ENCODE measurements at regions not wholly inside any gene's neighbourhood (a gene's known extent, or its start where the extent isn't known, plus 50 kb on each side); places are given as distances from the start of the nearest gene placed in this dataset.
"Not testable (repeated sequence)": the region's sequence is repeated elsewhere in the genome, so short reads cannot be mapped to it uniquely, and the experiment has no call there.

- DNase-seq (ENCODE audit: low spot score in 2 of 2): no peak
- Histone ChIP-seq H3K27ac (no peak overlapping the region), H3K27me3 (no peaks in the 10 kb centered on the region), H3K4me3 (no peak overlapping the region), H3K4me1 (no peaks in the 10 kb centered on the region), H3K9me3 (no peaks in the 10 kb centered on the region), H3K36me3 (no peaks in the 10 kb centered on the region)
- intact Hi-C loops (cut with DNase I; ENCODE audit: low total_unique reads): no loop called here
- TF ChIP-seq, protein P1, sequence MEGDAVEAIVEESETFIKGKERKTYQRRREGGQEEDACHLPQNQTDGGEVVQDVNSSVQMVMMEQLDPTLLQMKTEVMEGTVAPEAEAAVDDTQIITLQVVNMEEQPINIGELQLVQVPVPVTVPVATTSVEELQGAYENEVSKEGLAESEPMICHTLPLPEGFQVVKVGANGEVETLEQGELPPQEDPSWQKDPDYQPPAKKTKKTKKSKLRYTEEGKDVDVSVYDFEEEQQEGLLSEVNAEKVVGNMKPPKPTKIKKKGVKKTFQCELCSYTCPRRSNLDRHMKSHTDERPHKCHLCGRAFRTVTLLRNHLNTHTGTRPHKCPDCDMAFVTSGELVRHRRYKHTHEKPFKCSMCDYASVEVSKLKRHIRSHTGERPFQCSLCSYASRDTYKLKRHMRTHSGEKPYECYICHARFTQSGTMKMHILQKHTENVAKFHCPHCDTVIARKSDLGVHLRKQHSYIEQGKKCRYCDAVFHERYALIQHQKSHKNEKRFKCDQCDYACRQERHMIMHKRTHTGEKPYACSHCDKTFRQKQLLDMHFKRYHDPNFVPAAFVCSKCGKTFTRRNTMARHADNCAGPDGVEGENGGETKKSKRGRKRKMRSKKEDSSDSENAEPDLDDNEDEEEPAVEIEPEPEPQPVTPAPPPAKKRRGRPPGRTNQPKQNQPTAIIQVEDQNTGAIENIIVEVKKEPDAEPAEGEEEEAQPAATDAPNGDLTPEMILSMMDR (IDR thresholded peaks at IDR 0.05): no peak
- TF ChIP-seq POLR2AphosphoS5 (IDR thresholded peaks at IDR 0.05) (no peak), POLR2A (IDR thresholded peaks at IDR 0.05) (no peak)
Observed at GRCh38 chr18:38646296-38646695, 1080.7 kb upstream of the CELF4 start.

DNA sequence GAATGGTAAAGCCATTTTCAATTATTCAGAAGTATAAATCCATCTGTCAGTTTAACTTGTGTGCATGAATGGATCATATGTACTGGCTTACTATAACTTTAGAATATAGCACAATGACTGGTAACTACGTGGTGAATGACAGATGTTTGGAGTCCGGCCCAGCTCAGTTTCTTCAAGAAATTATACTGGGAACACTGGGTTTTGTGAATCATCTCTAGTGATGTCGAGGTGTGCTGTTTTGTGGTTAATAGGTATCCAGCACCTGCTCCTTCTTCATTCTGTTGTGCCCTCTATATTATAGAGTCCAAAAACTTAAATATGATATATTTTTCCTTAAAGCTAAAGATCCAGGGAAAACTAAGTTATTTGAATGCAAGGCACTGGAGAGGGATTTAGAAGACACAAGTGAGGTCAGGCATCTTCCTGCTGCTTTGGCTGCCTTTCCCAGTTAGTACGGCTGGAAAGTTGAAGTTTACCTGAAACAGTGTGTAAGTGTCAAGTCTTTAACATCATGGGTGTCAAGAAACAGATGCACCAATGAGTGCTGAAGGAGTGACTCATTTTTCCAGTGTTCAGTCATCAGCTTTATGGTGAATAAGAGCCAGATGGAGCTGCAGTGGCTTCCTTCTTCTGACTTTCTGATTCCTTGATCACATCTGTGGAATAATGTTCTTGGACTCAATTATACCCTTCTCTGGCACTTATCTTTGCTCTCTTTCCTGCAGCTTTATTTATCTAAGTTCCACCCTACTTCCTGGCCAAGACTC, 1079.5 kb upstream of the CELF4 start:
- no peak for DNase-seq (ENCODE audit: low spot score in 2 of 2)

DNA sequence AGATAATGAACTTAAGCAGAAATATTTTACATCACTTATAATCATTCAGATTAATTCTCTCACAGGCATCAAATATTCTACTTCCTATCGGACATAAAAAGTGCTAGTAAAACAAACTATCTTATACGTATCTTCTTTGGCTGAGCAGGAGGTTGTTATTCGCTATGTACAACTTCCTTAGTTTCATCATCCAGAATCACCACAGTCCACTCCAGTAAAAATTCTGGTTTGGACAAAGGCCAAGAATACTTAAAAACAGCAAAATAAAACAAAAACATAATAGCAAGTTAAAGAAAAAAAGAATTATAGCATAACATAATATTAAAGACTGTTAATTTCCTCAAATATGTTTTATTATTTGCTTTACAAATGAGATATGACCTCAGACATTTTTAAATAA, 1077.1 kb upstream of the CELF4 start:
- TF ChIP-seq POLR2A (IDR thresholded peaks at IDR 0.05): no peak
- TF ChIP-seq, protein P1 (IDR thresholded peaks at IDR 0.05): no peak
- no peaks in the 10 kb centered on the region for H3K4me1 ChIP-seq
- H3K9me3 ChIP-seq: peaks cover 10 to 19% of the 10 kb centered on the region in 2 donors
- intact Hi-C loops (cut with DNase I; ENCODE audit: low total_unique reads): no loop called here
- no peaks in the 10 kb centered on the region for H3K27me3 ChIP-seq
- DNase-seq (ENCODE audit: low spot score in 2 of 2): no peak
- no peak overlapping the region for H3K27ac ChIP-seq
- no peak overlapping the region for H3K4me3 ChIP-seq
- no peaks in the 10 kb centered on the region for H3K36me3 ChIP-seq

More for the DNA sequence above, 1079.5 kb upstream of the CELF4 start:
- Histone ChIP-seq H3K4me1 (no peaks in the 10 kb centered on the region), H3K27me3 (no peaks in the 10 kb centered on the region), H3K27ac (no peak overlapping the region), H3K36me3 (no peaks in the 10 kb centered on the region), H3K4me3 (no peak overlapping the region), H3K9me3 (peaks cover 0 to under 1% of the 10 kb centered on the region in 2 donors)
- TF ChIP-seq POLR2A (IDR thresholded peaks at IDR 0.05) (no peak), POLR2AphosphoS5 (IDR thresholded peaks at IDR 0.05) (no peak)
- TF ChIP-seq, protein P1 (IDR thresholded peaks at IDR 0.05): no peak
- intact Hi-C loops (cut with DNase I; ENCODE audit: low total_unique reads): no loop called here

- H3K4me1 ChIP-seq; DNase-seq (ENCODE audit: low spot score in 2 of 2); intact Hi-C loops (cut with DNase I; ENCODE audit: low total_unique reads): not testable (repeated sequence)
Observed at GRCh38 chr18:38639700-38640099, 1074.1 kb upstream of the CELF4 start.

DNA sequence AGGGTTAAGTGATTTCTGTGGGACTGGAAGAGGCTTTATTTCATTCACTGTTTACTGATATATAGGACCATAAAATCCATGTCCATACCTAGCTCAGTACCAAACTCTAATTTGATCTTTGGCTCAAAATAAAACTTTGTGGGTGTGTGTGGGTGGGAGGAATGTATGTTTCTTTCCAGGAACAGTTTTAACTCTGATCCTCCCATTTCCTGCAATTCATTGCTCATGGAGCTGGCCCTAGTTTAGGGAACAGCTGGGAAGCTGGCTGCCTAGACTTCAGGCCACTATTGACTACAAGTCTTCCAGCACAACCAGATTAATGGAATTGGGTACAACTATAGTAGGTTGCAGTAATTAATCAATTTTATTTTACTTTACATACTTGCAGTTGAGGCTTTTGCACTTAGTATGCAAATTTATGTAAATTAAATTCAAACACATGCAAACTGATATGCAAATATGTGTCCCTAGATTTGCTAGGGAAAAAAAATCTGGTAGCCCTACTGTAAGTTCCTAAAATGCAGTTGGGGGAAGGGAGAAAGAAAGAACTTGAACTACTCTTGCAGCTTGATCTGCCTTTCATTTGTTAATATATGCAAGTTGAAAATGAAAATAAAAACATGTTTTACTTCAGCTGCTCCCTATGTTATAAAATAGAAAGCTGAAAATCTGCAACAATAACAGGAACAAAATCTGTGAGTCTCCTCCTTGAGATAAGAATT, 1070.3 kb upstream of the CELF4 start:
- no peak for DNase-seq (ENCODE audit: low spot score in 2 of 2)
- no peaks in the 10 kb centered on the region for H3K27me3 ChIP-seq
- TF ChIP-seq POLR2AphosphoS5 (IDR thresholded peaks at IDR 0.05) (no peak), POLR2A (IDR thresholded peaks at IDR 0.05) (no peak)
- TF ChIP-seq, protein P1 (IDR thresholded peaks at IDR 0.05): no peak
- no peak overlapping the region for H3K27ac ChIP-seq
- no peaks in the 10 kb centered on the region for H3K4me1 ChIP-seq
- H3K36me3 ChIP-seq: no peaks in the 10 kb centered on the region
- H3K9me3 ChIP-seq: peaks cover 10 to 19% of the 10 kb centered on the region in 2 donors
- no peak overlapping the region for H3K4me3 ChIP-seq
- intact Hi-C loops (cut with DNase I; ENCODE audit: low total_unique reads): no loop called here

More at GRCh38 chr18:38639700-38640099, 1074.1 kb upstream of the CELF4 start:
- H3K4me3 ChIP-seq, H3K27ac ChIP-seq, H3K36me3 ChIP-seq, H3K27me3 ChIP-seq: not testable (repeated sequence)
- peaks cover 10 to 19% of the 10 kb centered on the region in 2 donors for H3K9me3 ChIP-seq
